Superior temporal gyrus (tissue), 1 donor: ENCODE measurements at regions not wholly inside any gene's neighbourhood (a gene's known extent, or its start where the extent isn't known, plus 50 kb on each side); places are given as distances from the start of the nearest gene placed in this dataset.
"Not testable (repeated sequence)": the region's sequence is repeated elsewhere in the genome, so short reads cannot be mapped to it uniquely, and the experiment has no call there.

ENCODE experiments used
- DNase-seq: peaks from one replicate; pipeline ENCODE4 v3.0.0-alpha.2; 2016; ENCODE audit errors: extremely low spot score

DNA sequence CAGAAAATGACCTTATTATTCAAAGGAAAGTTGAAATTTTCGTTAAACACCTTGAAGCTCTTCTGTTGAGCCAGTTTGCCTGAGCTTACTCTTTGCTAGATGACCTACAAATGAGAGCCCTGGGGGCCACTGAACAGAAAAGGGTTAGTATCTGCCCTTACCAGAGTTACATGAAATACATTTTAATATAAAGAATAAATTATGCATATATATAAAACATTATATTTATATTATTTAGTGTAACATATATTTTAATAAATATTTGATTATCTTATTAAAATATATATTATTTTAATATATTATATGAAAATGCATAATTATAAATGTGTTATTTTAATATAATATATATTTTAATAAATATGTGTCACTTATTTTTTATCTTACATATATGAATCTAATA, 628.4 kb upstream of the TPK1 start:
- no peak for DNase-seq

DNA sequence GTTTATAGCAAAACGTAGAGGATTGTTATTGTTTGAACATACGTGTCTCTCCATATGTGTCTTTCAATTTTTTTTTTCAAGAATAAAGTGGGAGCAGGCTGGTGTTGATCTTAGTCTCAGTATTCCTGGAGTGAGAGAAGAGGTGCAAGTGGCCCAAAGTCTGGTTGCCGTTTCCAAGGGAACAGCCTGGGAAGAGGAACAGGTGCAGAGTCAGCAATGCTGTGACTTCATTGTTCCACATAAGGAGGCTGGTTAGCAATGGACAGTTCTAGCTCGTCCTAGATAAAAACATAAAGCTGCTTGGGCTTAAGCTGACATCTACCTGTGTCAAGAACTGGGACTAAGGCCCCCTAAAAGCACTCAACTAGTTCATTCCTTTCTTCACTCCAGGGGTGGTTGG, 626.6 kb upstream of the TPK1 start:
- no peak for DNase-seq

DNA sequence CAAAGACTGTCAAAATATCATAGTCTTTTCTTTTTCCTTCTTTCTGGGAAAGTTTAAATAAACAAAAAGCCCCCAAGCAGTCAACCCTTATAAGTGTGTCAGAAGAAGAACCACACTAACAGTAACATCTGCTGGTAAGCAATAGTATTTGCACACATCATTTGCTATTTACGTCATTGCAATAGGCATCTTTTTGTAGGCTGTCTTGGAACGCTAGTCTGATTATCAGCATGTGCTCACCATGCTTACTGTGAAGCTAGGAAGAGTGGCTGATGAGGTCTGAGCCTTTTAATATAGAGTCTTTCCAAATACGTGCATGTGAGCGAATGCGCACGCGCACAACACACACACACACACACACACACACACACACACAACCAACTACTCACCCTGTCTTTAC, 599.0 kb upstream of the TPK1 start:
- no peak for DNase-seq

DNA sequence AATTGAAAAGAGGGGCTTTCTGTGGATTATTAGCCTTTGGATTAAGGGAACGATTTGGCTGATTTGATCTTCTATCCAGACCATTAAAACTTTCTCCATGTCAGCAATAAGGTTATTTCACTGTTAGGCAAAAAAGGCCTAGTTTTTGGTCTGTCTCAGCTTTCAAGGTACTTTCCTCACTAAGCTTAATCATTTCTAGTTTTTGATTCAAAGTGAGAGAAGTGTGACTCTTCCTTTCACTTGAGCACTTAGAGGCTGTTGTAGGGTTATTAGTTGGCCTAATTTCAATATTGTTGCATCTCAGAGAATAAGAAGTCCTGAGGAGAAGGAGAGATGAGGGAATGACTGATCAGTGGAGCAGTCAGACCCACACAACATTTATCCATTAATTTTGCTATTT, 596.0 kb upstream of the TPK1 start:
- DNase-seq, result no peak

DNA sequence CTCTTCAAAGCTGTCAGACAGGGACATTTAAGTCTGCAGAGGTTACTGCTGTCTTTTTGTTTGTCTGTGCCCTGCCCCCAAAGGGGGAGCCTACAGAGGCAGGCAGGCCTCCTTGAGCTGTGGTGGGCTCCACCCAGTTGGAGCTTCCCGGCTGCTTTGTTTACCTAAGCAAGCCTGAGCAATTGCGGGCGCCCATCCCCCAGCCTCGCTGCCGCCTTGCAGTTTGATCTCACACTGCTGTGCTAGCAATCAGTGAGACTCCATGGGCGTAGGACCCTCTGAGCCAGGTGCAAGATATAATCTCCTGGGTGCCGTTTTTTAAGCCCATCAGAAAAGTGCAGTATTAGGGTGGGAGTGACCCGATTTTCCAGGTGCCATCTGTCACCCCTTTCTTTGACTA, 582.6 kb upstream of the TPK1 start:
- not testable (repeated sequence) for DNase-seq

DNA sequence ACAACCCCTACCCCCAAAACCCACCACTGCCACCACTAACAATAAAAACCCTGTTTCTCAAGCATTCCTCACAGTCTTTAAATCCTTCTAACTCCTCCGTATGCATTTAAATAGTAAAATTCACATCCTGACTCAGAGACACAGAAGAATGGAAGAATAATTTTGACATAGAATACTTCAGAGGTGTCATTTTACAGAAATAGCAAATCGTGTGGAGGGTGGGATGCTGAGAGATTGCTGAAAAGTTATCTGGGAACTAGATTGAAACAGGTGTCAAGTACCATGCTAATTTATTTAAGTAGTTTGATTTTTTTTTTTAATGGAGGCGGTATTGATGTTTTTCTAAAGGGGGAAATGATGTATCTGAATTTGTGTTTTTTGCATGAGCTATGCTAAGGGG, 575.2 kb upstream of the TPK1 start:
- no peak for DNase-seq

DNA sequence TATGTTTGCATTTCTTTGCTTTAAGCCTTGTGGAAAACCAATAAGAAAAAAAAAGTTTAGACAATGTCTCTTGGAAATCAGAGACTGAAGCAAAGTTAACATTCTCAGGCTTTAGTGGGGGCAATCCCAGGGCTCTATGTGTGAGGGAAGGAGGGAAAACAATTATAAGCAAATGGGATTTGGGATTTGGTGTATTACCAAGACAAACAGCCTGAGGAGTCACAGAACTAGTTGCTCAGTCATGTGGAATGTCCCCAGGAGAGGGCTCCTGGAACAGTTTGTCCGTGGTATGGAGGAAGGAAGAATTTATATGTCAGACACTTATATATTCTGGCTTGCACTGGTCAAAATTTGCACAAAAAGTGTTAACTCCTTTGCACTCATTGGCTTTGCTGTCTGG, 562.9 kb upstream of the TPK1 start:
- DNase-seq, result no peak

DNA sequence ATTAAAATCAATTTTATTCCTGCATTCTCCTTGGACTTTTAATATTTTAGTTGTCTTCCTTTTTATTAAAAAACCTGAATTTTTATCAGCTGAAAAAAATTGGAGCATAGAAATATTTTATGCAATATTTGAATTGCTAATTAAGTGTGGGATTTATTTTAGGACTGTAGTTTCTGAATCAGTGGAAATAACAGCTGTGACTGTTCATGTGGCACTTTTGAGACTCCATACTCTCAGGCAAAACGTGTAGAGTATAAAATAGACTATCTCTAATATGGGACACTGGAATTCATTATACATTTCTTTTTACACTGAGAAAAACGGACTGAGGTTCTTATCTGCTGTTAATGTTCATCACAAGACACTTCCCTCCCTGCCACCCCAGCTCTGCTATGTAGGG, 558.3 kb upstream of the TPK1 start:
- no peak for DNase-seq

DNA sequence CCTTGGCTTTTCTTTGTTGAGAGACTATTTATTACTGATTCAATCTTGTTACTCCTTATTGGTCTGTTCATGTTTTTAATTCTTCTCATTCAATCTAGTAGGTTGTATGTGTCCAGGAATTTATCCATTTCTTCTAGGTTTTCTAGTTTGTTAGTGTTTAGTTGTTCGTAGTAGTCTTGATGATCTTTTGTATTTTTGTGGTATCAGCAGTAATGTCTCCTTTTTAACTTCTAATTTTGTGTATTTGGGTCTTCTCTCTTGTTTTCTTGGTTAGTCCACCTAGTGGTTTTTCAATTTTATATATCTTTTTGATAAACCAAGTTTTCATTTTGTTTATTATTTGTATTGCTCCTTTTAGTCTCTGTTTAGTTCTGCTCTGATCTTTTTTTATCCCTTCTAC, 546.9 kb upstream of the TPK1 start:
- no peak for DNase-seq

DNA sequence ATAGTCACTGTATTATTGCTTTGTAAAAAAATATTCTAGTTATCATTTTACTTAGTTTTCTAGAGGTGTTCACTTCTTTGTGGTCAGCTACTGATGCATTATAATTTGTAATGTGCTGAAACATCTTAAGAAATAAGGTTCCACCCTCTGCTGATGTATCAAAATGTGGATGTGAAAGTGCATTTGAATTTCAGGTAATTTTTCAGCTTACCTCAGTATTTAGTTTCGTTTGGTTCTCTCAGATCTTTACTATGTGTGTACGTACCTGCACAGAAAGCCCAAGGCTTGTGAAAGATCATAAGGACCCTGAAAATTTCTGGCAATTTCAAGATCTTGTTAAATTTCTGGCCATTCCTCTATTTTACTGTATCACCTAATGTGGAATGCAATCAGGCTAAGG, 542.3 kb upstream of the TPK1 start:
- no peak for DNase-seq

DNA sequence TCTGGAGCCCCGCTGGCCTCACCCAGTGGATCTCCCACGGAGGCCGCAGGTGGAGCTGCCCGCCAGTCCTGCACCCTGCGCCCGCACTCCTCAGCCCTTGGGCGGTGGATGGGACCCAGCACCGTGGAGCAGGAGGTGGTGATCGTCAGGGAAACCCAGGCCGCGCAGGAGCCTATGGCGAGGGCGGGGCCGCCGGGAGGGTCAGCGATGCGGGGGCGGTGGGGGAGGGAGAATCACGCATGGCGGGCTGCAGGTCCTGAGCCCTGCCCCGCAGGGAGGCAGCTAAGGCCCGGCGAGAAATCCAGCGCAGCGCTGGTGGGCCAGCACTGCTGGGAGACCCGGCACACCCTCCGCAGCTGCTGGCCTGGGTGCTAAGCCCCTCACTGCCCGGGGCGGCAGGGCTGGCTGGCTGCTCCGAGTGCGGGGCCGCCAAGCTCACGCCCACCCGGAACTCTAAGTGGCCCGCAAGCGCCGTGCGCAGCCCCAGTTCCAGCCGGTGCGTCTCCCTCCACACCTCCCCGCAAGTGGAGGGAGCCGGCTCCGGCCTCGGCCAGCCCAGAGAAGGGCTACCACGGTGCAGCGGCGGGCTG, 524.8 kb upstream of the TPK1 start:
- DNase-seq, result no peak

DNA sequence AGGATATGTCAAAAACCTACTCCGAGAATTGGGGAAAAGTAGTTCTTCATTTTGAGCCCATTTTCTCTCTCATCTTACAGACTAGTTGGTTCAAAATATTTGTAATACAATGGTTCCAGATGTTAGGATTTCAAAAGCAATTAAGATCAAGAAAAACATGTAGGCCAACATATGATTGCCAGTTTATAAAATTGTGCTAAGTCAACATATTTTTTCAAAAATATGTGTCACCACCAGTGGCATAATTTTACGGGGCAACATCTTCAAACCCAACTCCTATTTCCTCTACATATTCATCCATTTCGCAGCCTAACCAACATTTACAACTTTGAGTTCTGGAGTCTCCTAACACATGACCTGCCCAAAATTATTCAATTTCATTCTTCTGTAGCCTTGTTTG, 514.5 kb upstream of the TPK1 start:
- DNase-seq, result no peak

DNA sequence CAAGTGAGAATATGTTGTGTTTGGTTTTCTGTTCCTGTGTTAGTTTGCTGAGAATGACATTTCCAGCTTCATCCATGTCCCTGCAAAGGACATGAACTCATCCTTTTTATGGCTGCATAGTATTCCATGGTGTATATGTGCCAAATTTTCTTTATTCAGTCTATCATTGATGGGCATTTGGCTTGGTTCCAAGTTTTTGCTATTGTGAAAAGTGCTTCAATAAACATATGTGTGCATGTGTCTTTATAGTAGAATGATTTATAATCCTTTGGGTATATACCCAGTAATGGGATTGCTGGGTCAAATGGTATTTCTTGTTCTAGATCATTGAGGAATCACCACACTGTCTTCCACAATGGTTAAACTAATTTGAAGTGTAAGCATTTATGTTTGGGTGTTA, 513.6 kb upstream of the TPK1 start:
- DNase-seq, result not testable (repeated sequence)

DNA sequence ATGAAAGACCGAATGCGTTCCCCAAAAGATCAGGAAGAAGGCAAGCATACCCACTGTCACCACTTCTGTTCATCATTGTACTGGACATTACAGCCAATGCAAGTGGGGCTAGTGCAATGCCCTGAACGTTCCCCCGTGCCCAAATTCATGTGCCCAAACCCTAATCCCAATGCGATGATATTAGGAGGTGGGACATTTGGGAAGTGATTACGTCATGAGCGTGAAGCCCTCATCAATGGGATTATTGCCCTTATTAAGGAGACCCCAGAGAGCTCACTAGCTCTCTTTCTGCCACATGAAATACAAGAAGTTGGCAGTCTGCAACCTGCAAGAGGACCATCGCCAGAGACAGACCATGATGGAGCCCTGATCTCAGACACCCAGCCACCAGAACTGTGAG, 511.4 kb upstream of the TPK1 start:
- DNase-seq, result no peak

DNA sequence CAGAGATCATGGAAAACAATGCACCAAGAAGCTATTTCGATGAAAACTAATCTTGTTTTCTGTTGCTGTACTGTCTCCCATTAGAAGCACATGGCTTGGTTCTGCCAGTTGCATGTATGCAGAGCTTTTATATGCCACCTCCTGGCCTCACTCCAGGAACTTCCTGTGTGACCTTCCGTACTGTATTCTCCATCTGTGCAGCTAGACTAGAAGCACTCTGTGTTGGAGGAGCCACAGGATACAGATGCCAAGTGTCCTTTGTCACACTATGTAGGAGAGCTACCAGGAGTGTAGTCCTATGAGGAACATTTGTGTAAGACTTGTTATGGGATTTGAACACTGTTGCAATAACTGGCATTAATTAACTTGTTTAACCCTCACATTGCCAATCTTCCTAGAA, 503.5 kb upstream of the TPK1 start:
- no peak for DNase-seq

DNA sequence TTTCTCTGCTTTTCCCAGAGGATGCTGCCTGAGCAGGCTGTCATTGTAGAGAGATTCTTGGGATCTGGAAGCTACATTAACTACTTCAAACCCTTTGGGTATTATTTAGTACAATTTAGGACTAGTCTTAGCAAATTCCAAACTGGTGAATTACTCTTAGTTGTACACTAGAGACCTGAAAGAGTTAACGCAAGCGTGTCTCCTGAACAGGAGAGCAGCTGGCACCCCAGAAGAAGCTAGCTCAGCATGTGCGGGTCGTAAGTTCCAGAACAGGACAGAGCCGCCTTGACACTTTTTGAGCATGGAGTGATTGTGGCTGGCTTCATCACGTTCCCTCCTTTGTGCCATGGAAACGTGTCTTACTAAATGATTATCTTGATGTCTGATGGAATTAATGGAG, 495.7 kb upstream of the TPK1 start:
- DNase-seq, result no peak

DNA sequence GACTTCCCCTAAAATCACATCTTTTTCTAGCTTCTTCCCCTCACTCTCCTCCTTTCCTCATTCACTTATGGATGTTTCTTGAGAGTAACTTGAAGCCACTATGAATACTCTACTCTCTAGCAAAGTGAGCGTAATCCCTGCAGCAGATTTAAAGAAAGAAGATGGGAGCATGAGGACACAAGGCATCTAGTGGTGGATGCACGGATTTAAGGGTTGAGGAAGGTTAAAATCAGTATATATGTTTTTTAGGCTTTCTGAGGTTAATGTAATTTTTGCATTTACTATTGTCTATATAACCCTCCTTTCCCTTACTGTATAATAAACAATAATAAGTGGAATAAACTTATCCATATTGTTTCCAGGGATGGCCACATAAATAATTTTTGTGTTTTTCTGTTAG, 495.2 kb upstream of the TPK1 start:
- DNase-seq, result no peak

DNA sequence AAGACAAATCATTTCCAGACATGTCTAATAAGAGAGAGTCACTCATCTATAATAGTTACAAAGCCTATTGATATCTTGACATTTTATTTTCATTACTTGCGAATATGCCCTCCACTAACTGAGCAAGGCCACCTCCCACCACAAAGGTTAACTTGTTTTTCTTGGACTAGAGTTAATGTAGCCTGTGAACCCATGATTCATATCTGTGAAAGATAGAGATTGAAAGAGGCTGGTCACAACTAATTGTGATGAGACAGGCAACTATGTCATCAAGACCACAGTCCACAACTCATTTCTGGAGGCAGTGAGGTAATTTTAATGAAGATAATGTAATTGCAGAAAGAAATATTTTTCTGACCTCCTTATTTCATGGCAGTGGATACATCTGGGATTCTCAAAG, 491.8 kb upstream of the TPK1 start:
- DNase-seq, result no peak

DNA sequence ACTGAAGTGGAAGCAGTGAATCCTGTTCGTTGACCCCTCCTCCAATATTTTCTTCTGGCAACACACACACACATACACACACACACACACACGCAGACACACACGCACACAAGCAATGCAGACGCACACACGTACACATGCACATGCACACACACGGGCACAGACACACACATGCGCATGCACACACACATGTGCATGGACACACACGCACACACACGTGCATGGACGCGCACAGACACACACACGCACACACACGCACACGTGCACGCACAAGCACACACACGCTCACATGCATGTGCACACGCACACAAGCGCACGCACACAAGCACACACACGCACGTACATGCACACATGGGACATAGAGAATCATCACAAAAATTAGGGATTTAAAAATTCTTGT, 488.2 kb upstream of the TPK1 start:
- no peak for DNase-seq

DNA sequence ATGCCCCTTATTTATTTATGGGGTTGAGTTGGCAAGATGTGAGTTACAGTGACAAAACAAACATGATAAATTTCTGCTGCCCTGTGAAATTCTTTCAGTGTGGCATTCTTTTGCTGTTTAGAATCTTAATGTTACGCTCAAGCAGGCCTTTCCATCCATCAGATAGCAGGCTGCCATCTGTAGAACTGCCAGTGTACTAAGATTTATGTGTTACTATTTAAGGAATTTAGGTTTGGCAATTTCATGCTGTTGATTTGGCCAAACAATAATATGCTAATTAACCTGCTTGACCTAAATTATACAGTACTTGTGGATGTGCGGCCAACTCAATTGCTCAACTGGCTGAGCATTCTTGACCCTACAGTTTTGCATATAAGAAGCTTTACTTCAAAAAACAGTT, 477.7 kb upstream of the TPK1 start:
- no peak for DNase-seq

DNA sequence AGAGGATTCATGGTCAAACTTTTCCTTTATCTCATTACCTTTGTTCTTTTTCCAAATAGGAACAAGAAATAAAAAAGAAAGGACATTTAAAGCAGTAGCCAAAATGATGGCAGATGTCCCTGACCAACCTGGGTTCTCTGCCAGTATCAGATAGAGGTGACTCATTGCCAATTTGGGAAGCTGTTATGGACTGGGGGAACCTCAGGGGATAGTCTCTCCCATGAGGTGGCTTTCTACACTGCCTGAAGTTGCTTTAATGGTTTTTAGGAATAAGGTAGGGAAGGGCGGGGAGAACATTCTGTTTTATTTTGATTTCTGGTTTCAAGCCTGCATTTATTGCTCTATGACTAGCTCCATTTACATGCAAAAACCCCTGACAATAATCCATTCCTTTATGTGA, 457.9 kb upstream of the TPK1 start:
- DNase-seq, result no peak

DNA sequence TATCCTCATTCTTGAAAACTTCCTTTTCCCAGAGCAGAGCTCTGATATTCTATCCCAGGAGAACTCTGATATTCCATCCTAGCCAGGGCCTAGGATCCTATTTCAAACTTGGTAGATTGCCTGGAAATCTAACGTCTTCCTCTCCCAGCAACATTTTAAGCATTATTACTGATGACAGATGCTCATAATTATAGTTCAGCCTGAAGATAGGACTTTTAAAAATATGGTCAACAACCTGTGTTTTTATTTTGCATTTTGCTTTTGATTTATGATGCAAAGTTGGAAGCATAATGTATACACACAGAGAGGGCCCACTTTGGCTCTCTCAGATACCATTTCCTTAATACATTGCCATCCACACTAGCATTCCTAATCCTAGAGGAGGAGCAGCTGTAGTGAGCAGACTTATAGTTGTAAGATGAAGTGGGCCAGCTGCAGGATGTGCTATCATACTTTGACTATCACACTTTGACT, 457.4 kb upstream of the TPK1 start:
- DNase-seq, result no peak

DNA sequence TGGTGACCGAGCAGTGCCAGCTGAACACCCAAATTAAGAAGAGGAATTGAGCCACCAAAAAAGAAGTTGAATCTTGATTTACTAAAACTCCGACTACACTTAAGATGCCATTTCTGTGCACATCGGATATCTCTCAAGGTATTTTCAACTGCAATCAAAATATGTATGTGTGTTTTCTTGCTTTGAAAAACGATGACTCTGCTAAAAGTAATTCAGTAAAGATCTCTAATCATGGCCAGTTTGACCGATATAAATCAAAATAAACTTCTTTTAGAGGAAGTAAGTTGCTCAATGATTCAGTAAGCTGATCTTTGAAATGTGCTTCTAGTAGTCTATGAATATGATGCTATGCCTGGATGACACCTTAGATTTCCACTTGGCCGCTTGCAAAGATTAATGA, 453.5 kb upstream of the TPK1 start:
- DNase-seq, result no peak

DNA sequence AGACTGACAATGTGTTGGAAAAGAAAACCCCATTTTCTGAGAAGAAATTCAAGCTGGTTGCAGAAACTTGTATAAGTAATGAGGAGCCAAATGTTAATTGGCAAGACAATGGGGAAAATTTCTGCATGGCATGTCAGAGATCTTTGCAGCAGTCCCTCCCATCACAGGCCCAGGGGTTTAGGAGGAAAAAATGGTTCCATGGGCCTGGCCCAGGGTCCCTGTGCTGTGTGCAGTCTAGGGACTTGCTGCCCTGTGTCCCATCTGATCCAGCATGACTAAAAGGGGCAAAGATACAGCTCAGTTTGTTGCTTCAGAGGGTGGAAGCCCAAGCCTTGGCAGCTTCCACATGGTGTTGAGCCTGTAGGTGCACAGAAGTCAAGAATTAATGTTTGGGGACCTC, 440.3 kb upstream of the TPK1 start:
- no peak for DNase-seq
